ENCODE measurements at regions not wholly inside any gene's neighbourhood (a gene's known extent, or its start where the extent isn't known, plus 50 kb on each side); places are given as distances from the start of the nearest gene placed in this dataset.
A peak's percentile ranks its signal among the peaks of the same experiment; 100 is the strongest.
"Not testable (repeated sequence)": the region's sequence is repeated elsewhere in the genome, so short reads cannot be mapped to it uniquely, and the experiment has no call there.

DNA sequence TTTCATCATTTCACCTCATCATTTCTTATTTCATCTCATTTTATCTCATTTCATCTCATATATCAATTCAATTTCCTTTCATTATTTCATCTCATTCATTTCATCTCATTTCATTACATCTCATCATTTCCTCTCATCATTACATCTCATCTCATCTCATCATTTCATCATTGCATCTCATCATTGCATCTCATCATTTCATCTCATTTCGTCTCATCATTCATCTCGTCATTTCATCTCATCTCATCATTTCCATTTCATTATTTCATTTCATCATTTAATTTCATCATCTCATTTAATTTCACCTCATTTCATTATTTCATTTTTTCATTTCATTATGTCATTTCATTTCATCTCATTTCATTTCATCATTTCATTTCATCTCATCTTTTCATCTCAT lies 168.5 kb upstream of the FAM72C start:
- not testable (repeated sequence) for DNase-seq

DNA sequence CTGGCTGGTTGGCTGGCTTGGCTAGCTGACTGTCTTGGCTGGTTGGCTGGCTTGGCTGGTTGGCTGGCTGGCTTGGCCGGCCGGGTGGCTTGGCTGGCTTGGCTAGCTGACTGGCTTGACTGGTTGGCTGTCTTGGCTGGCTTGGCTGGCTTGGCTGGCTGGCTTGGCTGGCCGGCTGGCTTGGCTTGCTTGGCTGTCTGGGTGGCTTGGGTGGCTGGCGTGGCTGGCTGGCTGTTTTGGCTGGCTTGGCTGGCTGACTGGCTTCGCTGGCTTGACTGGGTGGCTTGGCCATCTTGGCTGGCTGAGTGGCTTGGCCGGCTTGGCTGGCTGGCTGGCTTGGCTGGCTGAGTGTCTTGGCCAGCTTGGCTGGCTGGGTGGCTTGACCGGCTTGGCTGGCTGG lies 133.2 kb upstream of the FAM72C start:
- DNase-seq = peak in 1 of 2 donors; percentile 0

DNA sequence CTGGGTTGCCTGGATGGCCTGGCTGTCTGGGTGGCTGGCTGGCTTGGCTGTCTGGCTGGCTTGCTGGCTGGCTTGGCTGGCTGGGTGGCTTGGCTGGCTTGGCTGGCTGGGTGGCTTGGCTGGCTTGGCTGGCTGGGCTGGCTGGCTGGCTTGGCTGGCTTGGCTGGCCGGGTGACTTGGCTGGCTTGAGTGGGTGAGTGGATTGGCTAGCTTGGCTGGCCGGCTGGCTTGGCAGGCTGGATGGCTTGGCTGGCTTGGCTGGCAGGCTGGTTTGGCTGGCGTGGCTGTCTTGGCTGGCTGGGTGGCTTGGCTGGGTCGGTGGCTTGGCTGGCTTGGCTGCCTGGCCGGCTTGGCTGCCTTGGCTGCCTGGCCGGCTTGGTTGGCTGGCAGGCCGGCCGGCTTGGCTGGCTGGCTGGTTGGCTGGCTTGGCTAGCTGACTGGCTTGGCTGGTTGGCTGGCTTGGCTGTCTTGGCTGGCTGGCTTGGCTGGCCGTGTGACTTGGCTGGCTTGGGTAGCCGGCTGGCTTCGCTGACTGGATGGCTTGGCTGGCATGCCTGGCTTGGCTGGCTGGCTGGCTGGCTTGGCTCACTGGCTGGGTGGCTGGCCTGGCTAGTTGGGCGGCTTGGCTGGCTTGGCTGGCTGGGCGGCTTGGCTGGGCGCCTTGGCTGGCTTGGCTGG lies 132.4 kb upstream of the FAM72C start:
- DNase-seq = peak; percentile 27 to 55

DNA sequence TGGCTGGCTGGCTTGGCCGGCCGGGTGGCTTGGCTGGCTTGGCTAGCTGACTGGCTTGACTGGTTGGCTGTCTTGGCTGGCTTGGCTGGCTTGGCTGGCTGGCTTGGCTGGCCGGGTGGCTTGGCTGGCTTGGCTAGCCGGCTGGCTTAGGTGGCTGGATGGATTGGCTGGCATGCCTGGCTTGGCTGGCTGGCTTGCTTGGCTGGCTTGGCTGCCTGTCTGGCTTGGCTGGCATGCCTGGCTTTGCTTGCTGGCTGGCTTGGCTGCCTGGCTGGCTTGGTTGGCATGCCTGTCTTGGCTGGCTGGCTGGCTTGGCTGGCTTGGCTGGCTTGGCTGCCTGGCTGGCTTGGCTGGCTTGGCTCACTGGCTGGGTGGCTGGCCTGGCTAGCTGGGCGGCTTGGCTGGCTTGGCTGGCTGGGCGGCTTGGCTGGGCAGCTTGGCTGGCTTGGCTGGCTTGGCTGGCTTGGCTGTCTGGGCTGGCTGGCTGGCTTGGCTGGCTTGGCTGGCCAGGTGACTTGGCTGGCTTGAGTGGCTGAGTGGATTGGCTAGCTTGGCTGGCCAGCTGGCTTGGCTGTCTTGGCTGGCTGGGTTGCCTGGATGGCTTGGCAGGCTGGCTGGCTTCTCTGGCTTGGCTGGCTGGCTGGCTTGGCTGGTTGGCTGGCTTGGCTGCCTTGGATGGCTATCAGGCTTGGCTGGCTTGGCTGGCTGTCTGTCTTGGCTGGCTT lies 131.5 kb upstream of the FAM72C start:
- peak; percentile 28 to 63 for DNase-seq

DNA sequence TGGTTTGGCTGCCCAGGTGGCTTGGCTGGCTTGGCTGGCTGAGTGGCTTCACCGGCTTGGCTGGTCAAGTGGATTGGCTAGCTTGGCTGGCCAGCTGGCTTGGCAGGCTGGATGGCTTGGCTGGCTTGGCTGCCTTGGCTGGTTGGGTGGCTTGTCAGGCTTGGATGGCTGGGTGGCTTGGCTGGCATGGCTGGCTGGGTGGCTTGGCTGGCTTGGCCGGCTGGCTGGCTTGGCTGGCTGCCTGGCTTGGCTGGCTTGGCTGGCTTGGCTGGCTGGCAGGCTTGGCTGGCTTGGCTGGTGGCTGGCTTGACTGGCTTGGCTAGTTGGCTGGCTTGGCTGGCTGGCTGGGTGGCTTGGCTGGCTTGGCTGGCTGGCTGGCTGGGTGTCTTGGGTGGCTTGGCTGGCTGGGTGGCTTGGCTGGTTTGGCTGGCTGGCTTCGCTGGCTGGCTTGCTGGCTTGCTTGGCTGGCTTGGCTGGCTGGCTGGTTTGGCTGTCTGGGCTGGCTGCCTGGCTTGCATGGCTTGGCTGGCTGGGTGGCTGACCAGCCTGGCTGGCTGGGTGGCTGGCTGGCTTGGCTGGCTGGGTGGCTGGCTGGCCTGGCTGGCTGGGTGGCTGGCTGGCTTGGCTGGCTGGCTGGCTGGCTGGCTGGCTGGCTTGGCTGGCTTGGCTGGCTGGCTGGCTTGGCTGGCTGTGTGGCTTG lies 130.4 kb upstream of the FAM72C start:
- peak; percentile 3 to 28 for DNase-seq

DNA sequence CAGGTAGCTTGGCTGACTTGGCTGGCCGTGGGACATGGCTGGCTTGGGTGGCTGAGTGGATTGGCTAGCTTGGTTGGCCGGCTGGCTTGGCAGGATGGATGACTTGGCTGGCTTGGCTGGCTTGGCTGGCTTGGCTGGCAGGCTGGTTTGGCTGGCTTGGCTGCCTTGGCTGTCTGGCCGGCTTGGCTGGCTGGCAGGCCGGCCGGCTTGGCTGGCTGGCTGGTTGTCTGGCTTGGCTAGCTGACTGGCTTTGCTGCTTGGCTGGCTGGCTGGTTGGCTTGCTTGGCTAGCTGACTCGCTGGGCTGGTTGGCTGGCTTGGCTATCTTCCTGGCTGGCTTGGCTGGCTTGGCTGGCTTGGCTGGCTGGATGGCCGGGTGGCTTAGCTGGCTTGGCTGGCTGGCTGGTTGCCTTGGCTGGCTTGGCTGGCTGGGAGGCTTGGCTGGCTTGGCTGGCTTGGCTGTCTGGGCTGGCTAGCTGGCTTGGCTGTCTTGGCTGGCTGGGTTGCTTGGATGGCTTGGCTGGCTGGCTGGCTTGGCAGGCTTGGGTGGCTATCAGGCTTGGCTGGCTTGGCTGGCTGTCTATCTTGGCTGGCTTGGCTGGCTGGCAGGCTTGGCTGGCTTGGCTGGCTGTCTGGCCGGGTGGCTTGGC lies 129.7 kb upstream of the FAM72C start:
- peak; percentile 2 to 25 for DNase-seq

DNA sequence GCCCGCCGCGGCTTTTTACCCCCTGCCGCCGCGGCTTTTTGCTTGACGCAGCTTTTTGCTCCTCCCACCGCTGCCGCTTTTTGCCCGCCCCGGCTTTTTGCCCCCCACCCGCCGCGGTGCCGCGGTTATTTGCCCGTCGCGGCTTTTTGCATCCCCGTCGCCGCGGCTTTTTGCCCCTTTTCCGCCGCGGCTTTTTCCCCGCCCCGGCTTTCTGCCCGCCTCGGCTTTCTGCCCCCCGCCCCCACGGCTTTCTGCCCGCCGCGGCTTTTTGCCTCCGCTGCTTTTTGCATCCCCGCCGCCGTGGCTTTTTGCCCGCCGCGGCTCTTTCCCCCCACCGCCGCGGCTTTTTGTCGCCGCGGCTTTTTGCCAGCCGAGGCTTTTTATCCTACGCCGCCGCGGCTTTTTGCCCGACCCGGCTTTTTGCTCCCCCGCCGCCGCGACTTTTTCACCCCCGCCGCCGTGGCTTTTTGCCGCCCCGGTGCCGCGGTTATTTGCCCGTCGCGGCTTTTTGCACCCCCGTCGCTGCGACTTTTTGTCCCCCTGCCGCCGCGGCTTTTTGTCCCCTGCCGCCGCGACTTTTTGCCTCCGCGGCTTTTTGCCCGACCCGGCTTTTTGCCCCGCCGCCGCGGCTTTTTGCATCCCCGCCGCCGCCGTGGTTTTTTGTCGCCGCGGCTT lies 105.5 kb upstream of the FAM72C start:
- peak in 1 of 2 donors; percentile 24 for DNase-seq

DNA sequence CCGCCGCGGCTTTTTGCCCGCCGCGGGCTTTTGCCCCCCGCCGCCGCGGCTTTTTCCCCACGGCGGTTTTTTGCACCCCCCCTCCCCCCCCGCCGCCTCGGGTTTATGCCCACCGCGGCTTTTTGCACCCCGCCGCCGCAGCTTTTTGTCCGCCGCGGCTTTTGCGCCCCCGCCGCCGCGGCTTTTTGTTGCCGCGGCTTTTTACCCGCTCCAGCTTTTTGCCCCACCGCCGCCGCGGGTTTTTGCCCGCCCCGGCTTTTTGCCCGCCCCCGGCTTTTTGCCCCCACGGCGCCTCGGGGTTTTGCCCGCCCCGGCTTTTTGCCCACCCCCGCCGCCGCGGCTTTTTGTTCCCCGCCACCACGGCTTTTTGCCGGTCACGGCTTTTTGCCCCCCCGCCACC lies 104.9 kb upstream of the FAM72C start:
- peak in 1 of 2 donors; percentile 1 for DNase-seq

DNA sequence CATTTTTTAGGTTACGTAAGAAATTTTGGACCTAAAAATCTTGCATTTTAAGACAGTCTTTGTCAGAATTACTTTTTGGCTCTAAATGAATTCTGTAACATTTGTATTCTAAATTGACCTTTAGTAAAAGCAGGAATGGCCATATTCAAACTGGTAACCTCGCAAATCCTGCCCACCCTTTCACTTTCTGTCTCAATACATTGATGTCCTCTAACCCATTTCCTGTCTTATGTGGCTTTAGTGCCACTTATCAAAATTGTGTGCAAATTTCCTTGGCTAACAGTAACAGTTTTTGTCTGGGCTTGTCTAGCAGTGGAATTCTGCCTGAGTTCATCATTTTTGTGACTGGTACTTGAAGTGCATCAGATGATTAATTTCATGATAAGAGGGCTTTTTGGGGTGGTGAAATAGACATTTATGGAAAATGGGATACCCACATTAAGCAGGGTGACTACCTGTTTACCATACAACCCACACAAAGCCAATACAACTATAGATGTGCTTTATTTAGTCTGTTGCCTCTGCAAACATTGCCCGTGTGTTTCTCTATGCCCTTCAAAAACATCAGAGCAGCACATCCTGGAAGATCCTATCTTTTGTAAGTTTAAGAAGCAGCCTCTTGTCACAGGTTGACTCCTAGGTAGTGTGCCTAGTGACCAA lies 98.7 kb upstream of the FAM72C start:
- DNase-seq = not testable (repeated sequence)

DNA sequence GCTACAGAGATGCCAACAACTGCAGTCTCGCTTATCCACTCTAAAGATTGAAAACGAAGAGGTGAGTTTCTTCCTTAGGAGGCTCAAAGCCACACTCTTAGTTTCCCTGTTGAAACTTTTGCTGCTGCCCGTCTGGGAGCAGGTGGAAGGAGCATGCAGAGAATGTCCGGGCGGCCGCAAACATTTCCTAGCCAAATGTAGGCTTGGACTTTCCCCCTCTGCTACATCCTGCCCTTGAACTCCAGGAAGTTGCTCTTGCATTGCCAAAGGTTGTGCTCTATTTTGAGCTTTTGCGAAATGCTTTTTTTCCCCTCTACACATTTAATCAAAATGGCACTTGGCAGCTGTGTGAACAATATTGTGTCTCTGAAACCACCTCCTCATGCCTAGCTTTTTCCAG lies 95.3 kb upstream of the FAM72C start:
- DNase-seq = not testable (repeated sequence)

DNA sequence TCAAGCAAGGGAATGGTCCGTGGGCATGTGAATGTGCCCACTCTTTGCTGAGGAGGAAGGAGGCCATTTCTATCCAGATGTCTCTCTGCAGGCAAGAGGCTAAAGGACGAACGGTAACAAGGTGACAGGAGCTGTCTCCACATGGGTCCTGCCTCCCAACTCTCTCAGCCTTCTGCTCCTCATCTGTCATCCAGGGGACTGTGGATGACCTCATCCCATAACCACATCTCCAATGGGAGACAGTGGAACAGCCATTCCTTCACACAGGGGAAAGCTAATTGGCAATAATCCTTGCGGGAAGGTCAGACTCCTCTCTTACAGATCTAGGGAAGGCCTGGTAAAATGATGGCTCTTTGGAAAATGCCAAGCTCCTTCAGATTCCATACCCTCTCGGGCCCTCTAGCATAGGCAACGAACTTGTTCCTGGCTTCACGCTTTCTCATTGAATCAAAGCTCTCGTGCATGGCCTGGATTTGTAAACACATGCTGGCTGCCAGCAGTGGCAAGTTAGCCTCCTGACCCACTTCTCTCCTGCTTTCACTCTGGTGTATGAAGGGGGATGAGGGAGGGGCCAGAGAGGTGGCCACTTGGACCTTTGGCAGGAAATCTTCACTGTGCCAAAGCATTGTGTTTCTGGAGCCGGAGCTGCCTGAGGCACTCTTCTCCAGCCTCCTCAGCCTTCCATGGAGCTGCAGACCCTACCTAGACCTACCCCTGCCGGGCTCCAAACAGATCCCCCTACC lies 94.5 kb upstream of the FAM72C start:
- not testable (repeated sequence) for DNase-seq

DNA sequence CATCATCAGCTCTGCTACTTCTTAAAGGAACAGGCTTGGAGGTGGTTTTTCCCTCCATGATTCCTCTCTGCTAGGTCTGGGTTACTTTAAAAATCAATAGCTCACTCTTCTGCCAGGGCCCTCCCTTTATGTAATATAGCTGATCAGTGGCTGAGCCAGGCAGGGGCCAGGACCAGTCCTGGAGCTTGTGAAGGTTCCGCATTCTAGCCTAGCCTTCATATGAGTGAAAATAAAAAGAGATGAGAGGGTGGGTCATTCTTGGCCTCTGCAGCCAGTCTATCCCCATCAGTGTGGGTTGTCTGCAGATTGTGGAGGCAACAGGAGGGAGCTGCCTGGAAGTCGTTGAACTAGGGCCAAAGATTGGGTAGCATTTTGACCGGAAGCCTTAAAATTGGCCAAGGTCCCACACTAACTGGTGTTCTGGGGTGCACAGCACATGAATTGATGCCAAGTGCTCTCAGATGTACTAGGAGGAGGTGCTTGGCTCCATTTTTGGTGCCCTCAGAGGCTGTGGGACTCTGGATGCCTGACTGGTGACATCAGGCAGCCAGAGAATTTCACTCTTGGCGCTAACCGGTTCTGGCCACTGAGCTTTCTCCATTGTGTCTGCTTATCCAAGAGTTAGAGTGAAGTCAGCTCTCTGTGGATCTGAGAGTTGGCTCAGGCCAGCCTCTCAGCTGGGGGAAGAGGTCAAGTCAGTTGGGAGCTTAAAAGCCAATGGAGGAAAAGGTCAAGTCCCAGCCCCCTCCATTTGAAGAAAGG lies 93.7 kb upstream of the FAM72C start:
- DNase-seq = not testable (repeated sequence)

DNA sequence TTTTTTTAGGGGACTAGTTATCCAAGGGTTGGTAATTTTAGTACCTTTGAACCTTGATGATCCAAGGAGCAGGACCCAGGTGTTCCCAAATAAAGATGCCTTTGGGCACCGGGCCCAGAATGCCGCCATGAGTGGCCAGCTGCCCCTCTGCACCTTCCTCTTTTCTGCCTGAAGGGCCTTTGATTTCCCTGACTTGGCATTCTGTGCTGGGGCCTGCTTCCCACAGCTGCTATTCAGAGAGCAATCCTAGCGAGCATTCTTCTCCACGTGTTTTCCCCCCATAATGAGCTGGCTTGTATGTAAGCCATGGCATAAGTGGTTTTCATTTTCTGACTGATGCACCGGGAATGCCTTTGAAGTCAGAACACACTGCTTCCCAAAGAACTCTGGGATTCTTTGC lies 77.6 kb upstream of the FAM72C start:
- not testable (repeated sequence) for DNase-seq

DNA sequence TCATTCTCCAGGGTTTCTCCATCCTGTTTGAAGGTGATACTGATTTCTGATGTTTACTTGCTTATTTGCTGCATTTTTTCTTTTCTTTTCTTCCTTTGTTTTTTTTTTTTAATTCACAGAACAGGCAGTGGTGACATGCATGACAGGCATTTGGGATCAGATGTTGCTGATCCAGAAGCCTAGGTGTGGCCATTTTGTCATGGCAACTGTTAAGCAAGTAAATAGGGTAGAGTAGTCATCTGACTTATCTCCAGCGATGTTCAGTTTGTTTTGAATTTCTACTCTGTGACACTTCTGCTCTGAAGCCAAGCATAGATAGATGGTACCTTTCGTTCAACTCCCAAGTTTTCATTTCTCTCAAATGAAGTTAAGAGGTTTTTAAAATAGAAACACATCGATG lies 74.9 kb upstream of the FAM72C start:
- DNase-seq = not testable (repeated sequence)

DNA sequence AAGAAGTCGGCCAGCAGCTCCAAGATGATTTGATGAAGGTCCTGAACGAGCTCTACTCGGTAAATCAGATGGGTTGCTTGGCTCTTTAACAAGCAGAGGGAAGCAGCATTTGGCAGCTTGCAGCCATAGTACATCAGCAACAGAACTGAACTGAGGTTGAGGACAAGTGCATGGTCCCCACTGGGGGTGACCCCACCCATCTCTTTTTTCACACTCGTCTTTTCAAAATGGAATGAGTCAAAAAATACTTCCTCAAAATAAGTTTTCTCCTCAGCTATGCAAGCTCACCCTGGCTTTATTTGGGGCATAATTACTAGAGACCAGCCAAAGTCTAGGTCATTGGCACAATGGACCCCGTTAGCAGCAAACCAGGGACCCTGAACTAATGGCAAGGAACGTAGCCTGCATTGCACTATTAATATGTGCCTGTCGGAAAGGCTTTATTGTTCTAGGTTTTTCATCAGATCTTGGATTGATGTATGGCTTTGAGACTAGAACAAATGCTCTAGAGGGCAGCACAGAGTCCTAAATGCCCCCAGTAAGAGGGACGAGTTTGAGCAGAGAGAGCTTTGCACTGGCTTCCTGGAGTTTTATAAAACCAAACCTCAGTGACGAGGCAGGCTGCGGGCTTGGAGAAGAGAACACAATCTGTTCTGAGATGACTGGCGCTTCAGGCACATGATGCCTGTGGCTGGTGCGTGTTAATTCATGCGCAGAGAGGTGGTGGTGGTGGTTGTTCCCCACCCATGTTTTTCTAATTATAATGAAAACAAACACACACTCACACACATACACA lies 74.2 kb upstream of the FAM72C start:
- DNase-seq = peak in 1 of 2 donors; percentile 9

DNA sequence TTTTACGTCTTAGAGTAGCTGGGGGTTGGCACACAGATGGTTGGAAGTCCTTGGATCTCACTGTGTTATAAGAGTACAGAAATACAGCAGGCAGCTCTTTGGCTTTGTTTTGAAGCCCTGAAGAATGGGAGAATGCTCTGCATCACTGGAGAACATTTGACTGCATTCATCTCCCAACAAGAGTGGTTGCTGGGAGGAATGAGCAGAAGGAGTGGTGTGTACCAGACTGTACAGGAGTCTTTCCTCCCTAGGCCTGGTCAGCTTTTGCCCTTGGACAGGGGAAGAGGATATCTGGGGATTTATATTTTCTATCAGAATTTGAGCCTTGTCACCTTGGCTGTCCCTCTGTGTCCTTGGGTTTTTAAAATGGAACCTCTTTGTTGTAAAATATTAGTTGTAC lies 70.5 kb upstream of the FAM72C start:
- DNase-seq = not testable (repeated sequence)

DNA sequence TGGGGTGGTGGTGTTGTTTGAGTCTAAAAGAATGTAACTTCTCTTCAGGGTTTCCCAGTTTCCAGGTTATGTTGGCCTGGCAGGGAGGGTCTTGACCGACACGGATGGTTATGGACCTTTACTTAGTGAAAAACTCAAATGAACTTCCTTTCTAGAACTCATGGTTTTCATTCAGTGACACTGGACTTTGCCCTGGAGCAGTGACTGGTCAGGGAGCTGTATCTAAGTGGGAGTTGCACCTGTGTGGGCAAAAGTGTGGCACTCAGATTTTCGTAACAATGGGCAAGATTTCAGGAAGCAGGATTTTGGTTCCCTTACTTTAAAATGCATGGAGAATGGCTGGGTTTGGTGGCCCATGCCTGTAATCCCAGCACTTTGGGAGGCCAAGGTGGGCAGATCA lies 68.5 kb upstream of the FAM72C start:
- DNase-seq = not testable (repeated sequence)

DNA sequence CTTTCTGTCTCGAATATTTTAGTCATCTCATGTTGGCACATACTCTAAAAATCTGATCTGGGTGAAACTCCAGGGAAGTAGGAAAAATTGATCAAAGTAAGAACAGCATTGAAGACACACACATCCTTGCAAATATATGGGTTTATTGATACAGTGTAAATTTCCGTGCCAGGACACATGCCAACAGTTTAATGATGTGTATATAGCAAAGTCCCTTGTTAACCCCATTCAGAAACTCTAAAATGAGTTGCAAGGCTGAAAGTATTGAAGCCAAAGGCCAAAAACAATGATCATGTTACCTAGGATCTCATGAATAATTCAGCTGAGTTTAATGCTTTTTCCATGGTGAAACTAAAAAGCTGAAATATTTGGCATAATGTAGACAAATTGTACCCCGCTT lies 62.3 kb upstream of the FAM72C start:
- DNase-seq = not testable (repeated sequence)

DNA sequence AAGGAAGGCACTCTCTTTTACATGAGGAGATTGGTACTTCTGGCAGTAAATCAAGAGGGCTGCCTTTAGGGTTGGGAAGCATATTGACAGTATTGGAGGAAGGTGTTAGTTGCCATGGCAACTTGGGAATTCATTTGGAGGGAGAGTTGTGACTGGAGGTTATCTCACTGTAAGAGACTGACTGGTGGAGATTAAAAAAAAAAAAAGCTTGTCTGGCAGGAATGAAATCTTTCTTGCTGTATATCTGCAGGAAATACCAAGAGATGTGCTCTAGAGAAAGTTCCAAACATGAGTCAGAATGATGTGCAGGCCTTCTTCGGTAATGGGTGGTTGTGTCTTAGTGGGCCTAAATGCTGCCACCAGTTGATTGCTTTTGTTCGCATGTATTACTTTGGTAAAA lies 59.8 kb upstream of the FAM72C start:
- DNase-seq = not testable (repeated sequence)

DNA sequence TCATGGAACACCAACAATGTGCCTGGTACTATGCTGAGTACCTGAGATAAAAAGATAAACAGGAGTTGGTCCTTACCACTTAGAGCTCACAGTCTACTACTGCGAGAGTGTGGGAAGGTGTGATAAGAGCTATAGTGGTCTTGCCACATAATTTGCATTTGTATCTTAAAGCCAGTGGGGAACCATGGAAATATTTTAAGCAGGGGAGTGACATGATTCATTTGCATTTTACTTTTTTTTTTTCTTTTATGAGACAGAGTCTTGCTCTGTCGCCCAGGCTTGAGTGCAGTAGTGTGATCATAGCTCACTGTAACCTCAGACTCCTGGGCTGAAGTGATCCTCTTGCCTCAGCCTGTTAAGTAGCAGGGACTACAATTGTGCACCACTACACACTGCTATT lies 54.2 kb upstream of the FAM72C start:
- DNase-seq = not testable (repeated sequence)

Data from stimulated activated CD4-positive, alpha-beta T cell treated with anti-CD3 and anti-CD28 coated beads, Interleukin-2, amount 100 ng/mL, for 24 hours (primary cell).